Endothelial cell of umbilical vein (primary cell): ENCODE measurements at regions not wholly inside any gene's neighbourhood (a gene's known extent, or its start where the extent isn't known, plus 50 kb on each side); places are given as distances from the start of the nearest gene placed in this dataset.

Experiments used
- BruUV-seq: library from RNA; stranded (reverse); fragments of 400-500 nt; replicated peaks from 2 replicates; lab custom pipeline; 2021; lab: Mats Ljungman, UMichigan
- CTCF ChIA-PET: fragments of 300-600, 350-600 bp; sonication (Branson Sonifier 250); formaldehyde crosslinking; loops from one replicate; lab custom pipeline; 2021; ENCODE audit warnings: antibody characterized with exemption, inconsistent platforms; lab: Charles Lee
- POLR2A ChIA-PET: fragments of 300-600, 350-600 bp; sonication (Branson Sonifier 250); formaldehyde crosslinking; loops from one replicate; lab custom pipeline; 2021; ENCODE audit warnings: antibody characterized with exemption, inconsistent platforms; lab: Charles Lee
- DNase-seq: peaks from one replicate; pipeline ENCODE4 v3.0.0-alpha.2; 2011; ENCODE audit warnings: low read depth, low spot score
- FAIRE-seq: peaks from 2 replicates; lab custom pipeline; 2011; peaks lifted over from hg19 to GRCh38; lab: Jason Lieb, UNC
- H2AFZ ChIP-seq: 2 replicates; pipeline ENCODE4 v1.6.0; 2012; ENCODE audit warnings: low read depth, low read length, control low read depth, inconsistent platforms
- H3K27ac ChIP-seq: 2 replicates; pipeline ENCODE4 v1.5.1; 2011; ENCODE audit warnings: low read depth, mild to moderate bottlenecking, control low read depth, low read length, moderate library complexity; ENCODE audit not compliant: insufficient read depth
- H3K27me3 ChIP-seq, 2 experiments: 2 replicates each; pipeline versions ENCODE4 v1.6.0 to v1.6.1; 2011; ENCODE audit warnings: low read length in 2 of 2, mixed read lengths in 1 of 2; ENCODE audit not compliant: control insufficient read depth in 2 of 2, insufficient read depth in 2 of 2
- H3K36me3 ChIP-seq, 2 experiments: 2 replicates in 1 of 2; 3 replicates in 1 of 2; pipeline ENCODE4 v1.5.1; 2011; ENCODE audit warnings: low read length in 2 of 2, mild to moderate bottlenecking in 1 of 2, moderate library complexity in 1 of 2; ENCODE audit not compliant: control insufficient read depth in 2 of 2, insufficient read depth in 2 of 2; ENCODE audit errors: extremely low read depth in 1 of 2
- H3K4me1 ChIP-seq: 3 replicates; pipeline ENCODE4 v1.5.1; 2011; ENCODE audit warnings: mild to moderate bottlenecking, low read length; ENCODE audit not compliant: control insufficient read depth, insufficient read depth; ENCODE audit errors: extremely low read depth
- H3K4me2 ChIP-seq: 2 replicates; pipeline ENCODE4 v1.6.1; 2011; ENCODE audit warnings: low read length, control low read depth, mixed read lengths; ENCODE audit not compliant: insufficient read depth
- H3K4me3 ChIP-seq, 3 experiments: fragments of 200-600 bp in 1 of 3; sonication (generic), shearing (Covaris generic) in 1 of 3; replicated peaks in 1 of 3; 2 replicates each; pipeline ENCODE4 v1.5.1; 2011 to 2016; ENCODE audit warnings: control low read depth in 3 of 3, low read length in 3 of 3, mild to moderate bottlenecking in 2 of 3, inconsistent platforms in 1 of 3, low read depth in 1 of 3, moderate library complexity in 1 of 3; ENCODE audit not compliant: insufficient read depth in 1 of 3
- H3K79me2 ChIP-seq: 2 replicates; pipeline ENCODE4 v1.6.0; 2012; ENCODE audit warnings: low read length, inconsistent platforms; ENCODE audit not compliant: control insufficient read depth, insufficient read depth
- H3K9ac ChIP-seq: replicated peaks from 2 replicates; pipeline ENCODE3; 2011; ENCODE audit warnings: low read length, control low read depth; ENCODE audit not compliant: insufficient read depth; ENCODE audit errors: extremely low read depth
- H3K9me1 ChIP-seq: replicated peaks from 3 replicates; pipeline ENCODE4 v1.6.0; 2011; ENCODE audit warnings: mild to moderate bottlenecking, low read length; ENCODE audit not compliant: control insufficient read depth, insufficient read depth; ENCODE audit errors: extremely low read depth
- H3K9me3 ChIP-seq: replicated peaks from 2 replicates; pipeline ENCODE4 v1.5.1; 2012; ENCODE audit warnings: low read length, inconsistent platforms; ENCODE audit not compliant: control insufficient read depth, insufficient read depth
- H4K20me1 ChIP-seq: replicated peaks from 2 replicates; pipeline ENCODE3; 2011; ENCODE audit warnings: mild to moderate bottlenecking, low read length; ENCODE audit not compliant: control insufficient read depth, insufficient read depth; ENCODE audit errors: extremely low read depth
- EZH2 ChIP-seq: IDR thresholded peaks from 2 replicates; pipeline ENCODE4 v1.6.1; 2012; ENCODE audit warnings: borderline replicate concordance, low read depth, mild to moderate bottlenecking, moderate library complexity, low read length, inconsistent platforms; ENCODE audit not compliant: severe bottlenecking
- FOS ChIP-seq: IDR thresholded peaks from 2 replicates; pipeline ENCODE4 v1.6.1; 2011; ENCODE audit warnings: mild to moderate bottlenecking, low read length, moderate library complexity, borderline replicate concordance; ENCODE audit not compliant: insufficient read depth
- GATA2 ChIP-seq: IDR thresholded peaks from 2 replicates; pipeline ENCODE4 v1.7.0; 2011; ENCODE audit warnings: low read depth, mild to moderate bottlenecking, moderate library complexity, mixed read lengths, low read length; ENCODE audit not compliant: insufficient read length, insufficient read depth
- JUN ChIP-seq: IDR thresholded peaks from 2 replicates; pipeline ENCODE4 v1.6.1; 2011; ENCODE audit warnings: borderline replicate concordance, low read depth; ENCODE audit not compliant: insufficient read length, insufficient read depth
- MYC ChIP-seq: IDR thresholded peaks from one replicate; pipeline ENCODE4 v1.6.1; 2011; ENCODE audit warnings: mild to moderate bottlenecking, low read depth, low read length
- POLR2A ChIP-seq: IDR thresholded peaks from 2 replicates; pipeline ENCODE4 v1.6.1; 2012; ENCODE audit warnings: low read depth, mild to moderate bottlenecking, control low read depth, low read length
- POLR2AphosphoS5 ChIP-seq: IDR thresholded peaks from 2 replicates; pipeline ENCODE4 v1.6.1; 2012; ENCODE audit warnings: low read depth, mild to moderate bottlenecking, control low read depth, low read length, moderate library complexity; ENCODE audit not compliant: insufficient read depth
- dilution Hi-C: fragments of 300-500 bp; cut with MboI; formaldehyde crosslinking; loops from one replicate; pipeline ENCODE4 v1.15.0; 2019; ENCODE audit warnings: low sequenced_read_pairs; ENCODE audit not compliant: extremely low pct_ligation_motif_present
- intact Hi-C: fragments of 100-400 bp; cut with micrococcal nuclease; formaldehyde crosslinking; loops from one replicate; pipeline ENCODE4 v1.10.0; 2022
- TF ChIP-seq, protein P1 (sequence below), 2 donors: IDR thresholded peaks; 1 replicate in 1 of 2; 2 replicates in 1 of 2; pipeline ENCODE4 v1.5.1; 2011; ENCODE audit warnings: low read length in 2 of 2, mild to moderate bottlenecking in 2 of 2, moderate library complexity in 2 of 2, control low read depth in 1 of 2, inconsistent platforms in 1 of 2, low read depth in 1 of 2; ENCODE audit not compliant: insufficient read depth in 1 of 2; ENCODE audit errors: extremely low read depth in 1 of 2
- TF ChIP-seq, protein P2 (sequence below): IDR thresholded peaks from 2 replicates; pipeline ENCODE4 v1.6.1; 2011; ENCODE audit not compliant: insufficient read depth, insufficient read length

DNA sequence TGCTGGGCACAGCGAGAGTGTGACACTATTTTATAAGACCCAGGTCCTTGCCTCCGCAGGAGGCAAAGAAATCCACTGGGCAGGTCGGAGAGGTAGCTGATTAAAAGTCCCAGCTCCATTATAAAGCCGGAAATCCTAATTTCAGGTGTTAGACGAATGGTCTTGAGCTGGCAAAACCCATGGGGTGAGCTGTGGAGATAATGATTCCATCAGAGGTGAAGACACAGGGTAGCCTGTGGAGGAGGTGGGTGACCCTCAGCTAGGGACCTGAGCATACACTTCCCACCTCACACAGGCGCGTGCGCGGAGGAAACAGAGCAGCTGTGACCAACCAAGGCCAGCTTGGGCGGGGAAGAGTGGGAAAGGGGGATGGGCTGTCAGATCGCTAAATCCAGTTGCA is 201.7 kb upstream of the CXCR4 start:
- DNase-seq (no peak), FAIRE-seq (no peak)
- H3K9ac ChIP-seq, result no peak overlapping the region
- no peak overlapping the region for H3K4me2 ChIP-seq
- no peaks in the 10 kb centered on the region for H3K9me3 ChIP-seq
- H3K36me3 ChIP-seq, result no peaks in the 10 kb centered on the region
- no TSS peak for BruUV-seq
- no peak overlapping the region for H3K27ac ChIP-seq
- no peaks in the 10 kb centered on the region for H3K9me1 ChIP-seq
- H3K79me2 ChIP-seq, result no peaks in the 10 kb centered on the region
- ChIA-PET CTCF (interaction anchor here (0.5 to 1.2 kb wide), 3 partner anchors 9 to 200 kb away, joined by 3 to 4 read pairs (median 3); no protein-coding TSS in a partner anchor), POLR2A (no interaction called here)
- intact Hi-C loops (no loop called here), dilution Hi-C loops (no loop called here)
- no peaks in the 10 kb centered on the region for H3K4me1 ChIP-seq
- no peaks in the 10 kb centered on the region for H3K27me3 ChIP-seq
- no peak overlapping the region for H2AFZ ChIP-seq
- H3K4me3 ChIP-seq, result no peak overlapping the region
- TF ChIP-seq, protein P1, sequence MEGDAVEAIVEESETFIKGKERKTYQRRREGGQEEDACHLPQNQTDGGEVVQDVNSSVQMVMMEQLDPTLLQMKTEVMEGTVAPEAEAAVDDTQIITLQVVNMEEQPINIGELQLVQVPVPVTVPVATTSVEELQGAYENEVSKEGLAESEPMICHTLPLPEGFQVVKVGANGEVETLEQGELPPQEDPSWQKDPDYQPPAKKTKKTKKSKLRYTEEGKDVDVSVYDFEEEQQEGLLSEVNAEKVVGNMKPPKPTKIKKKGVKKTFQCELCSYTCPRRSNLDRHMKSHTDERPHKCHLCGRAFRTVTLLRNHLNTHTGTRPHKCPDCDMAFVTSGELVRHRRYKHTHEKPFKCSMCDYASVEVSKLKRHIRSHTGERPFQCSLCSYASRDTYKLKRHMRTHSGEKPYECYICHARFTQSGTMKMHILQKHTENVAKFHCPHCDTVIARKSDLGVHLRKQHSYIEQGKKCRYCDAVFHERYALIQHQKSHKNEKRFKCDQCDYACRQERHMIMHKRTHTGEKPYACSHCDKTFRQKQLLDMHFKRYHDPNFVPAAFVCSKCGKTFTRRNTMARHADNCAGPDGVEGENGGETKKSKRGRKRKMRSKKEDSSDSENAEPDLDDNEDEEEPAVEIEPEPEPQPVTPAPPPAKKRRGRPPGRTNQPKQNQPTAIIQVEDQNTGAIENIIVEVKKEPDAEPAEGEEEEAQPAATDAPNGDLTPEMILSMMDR (IDR thresholded peaks at IDR 0.05; ENCODE audit: extremely low read depth in 1 of 2, insufficient read depth in 1 of 2, low read depth in 1 of 2, low read length in 2 of 2), result no peak
- TF ChIP-seq, protein P2, sequence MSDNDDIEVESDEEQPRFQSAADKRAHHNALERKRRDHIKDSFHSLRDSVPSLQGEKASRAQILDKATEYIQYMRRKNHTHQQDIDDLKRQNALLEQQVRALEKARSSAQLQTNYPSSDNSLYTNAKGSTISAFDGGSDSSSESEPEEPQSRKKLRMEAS, result no peak
- TF ChIP-seq FOS, result no peak
- TF ChIP-seq MYC, result no peak
- TF ChIP-seq GATA2, result no peak
- no peak for TF ChIP-seq EZH2
- TF ChIP-seq POLR2A, result no peak
- no peak for TF ChIP-seq JUN
- no peak for TF ChIP-seq POLR2AphosphoS5
- H4K20me1 ChIP-seq, result no peaks in the 10 kb centered on the region
